Heart left ventricle (tissue), 13 donors: ENCODE measurements at regions not wholly inside any gene's neighbourhood (a gene's known extent, or its start where the extent isn't known, plus 50 kb on each side); places are given as distances from the start of the nearest gene placed in this dataset.

Experiments
- POLR2A ChIP-seq, 2 donors: fragments of 450-650 bp; IDR thresholded peaks; one replicate each; pipeline ENCODE4 v1.6.1; 2017; ENCODE audit warnings: antibody characterized with exemption in 2 of 2, mild to moderate bottlenecking in 2 of 2, moderate library complexity in 2 of 2
- TF ChIP-seq, protein P1 (sequence below), 12 donors: fragments of 200-600 bp; sonication (generic) in 4 of 12; IDR thresholded peaks; one replicate each; pipeline versions ENCODE4 v1.5.0 to v1.8.0; 2018 to 2022; ENCODE audit warnings: antibody characterized with exemption in 12 of 12, mild to moderate bottlenecking in 5 of 12
- donor health status: ischemic (EF 13 %, LVEDD 7.1; RV severe dilation, severe dysfunction).
- donor health status: DM: no; HTN: yes; CAD: no.
- donor health status: DM: no; HTN: no; CAD: no.
- donor health status: ischemic (EF 25% LVEDD 6.9; RV normal size, moderate dysfunction).
- donor health status: ischemic (EF 25% LVEDD 5.7; RV mildly dilated, moderate dysfunction).
- donor health status: ischemic (EF 35%, LVEDD 5.7; RV mildly dilated, moderate dysfunction).
- donor health status: nonischemic (EF 11% LVEDD 7.7; RV severe dilation, severe dysfunction).
- donor health status: DM: yes; HTN: yes; CAD: no.
- donor health status: PGD.
- donor health status: ischemic (EF 29% LVEDD 5.4; RV normal size, mild dysfunction).
- donor health status: nonischemic (EF 23%, LVEDD 6.1; RV moderate dilation, normal function).

DNA sequence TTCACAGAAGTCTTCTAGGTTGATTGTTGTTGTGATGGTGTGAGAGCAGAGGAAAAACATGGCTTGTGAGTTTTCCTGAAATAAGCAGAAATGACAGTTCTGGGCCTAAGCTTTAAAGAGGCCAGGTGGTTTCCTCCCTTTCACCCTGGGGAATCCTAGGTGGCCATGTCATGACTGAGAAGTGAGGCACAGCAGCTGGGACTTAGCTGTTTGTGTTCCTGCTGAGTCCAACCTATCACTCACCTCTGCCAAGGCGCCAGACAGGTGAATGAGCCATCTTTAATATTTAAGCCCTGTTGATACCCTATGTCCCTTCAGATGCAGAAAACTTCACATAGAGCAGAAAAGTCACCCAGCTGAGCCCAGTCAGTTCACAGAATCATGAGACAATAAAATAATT, 384.4 kb downstream of the SLC4A3 start:
- TF ChIP-seq, protein P1, sequence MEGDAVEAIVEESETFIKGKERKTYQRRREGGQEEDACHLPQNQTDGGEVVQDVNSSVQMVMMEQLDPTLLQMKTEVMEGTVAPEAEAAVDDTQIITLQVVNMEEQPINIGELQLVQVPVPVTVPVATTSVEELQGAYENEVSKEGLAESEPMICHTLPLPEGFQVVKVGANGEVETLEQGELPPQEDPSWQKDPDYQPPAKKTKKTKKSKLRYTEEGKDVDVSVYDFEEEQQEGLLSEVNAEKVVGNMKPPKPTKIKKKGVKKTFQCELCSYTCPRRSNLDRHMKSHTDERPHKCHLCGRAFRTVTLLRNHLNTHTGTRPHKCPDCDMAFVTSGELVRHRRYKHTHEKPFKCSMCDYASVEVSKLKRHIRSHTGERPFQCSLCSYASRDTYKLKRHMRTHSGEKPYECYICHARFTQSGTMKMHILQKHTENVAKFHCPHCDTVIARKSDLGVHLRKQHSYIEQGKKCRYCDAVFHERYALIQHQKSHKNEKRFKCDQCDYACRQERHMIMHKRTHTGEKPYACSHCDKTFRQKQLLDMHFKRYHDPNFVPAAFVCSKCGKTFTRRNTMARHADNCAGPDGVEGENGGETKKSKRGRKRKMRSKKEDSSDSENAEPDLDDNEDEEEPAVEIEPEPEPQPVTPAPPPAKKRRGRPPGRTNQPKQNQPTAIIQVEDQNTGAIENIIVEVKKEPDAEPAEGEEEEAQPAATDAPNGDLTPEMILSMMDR (IDR thresholded peaks at IDR 0.05), result no peak
- TF ChIP-seq POLR2A (IDR thresholded peaks at IDR 0.05), result no peak
